GM12865 (cell line): ENCODE measurements at regions not wholly inside any gene's neighbourhood (a gene's known extent, or its start where the extent isn't known, plus 50 kb on each side); places are given as distances from the start of the nearest gene placed in this dataset.

Source experiments
- DNase-seq: peaks from one replicate; pipeline ENCODE4 v3.0.0; 2010; ENCODE audit warnings: low read depth
- H3K4me3 ChIP-seq: 2 replicates; pipeline ENCODE4 v1.5.1; 2011; ENCODE audit warnings: mild to moderate bottlenecking, low read depth, low read length, control low read depth
- TF ChIP-seq, protein P1 (sequence below): IDR thresholded peaks from 2 replicates; pipeline ENCODE4 v1.5.1; 2011; ENCODE audit warnings: low read length, control low read depth, low read depth, inconsistent platforms; ENCODE audit not compliant: insufficient read depth; ENCODE audit errors: missing control alignments

DNA sequence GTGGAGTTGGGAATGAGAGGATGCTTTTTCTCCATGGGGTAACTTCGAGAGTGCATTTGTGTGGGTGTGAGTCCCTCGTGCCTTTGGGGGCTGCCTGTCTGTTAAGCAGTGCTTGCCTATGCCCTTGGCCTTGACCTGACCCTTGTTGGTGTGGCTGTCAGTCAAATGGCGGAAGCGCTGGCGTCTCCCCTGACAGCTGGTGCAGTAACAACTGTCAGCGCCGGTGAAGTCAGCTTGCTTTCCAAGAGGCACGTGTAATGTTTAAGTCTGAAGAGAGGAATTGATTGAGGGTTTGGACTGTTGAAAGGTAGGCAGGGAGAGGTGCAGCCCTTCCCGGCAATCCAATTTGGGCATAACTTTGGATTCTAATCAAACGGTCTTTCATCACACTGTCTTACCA is 211.3 kb downstream of the AACS start:
- H3K4me3 ChIP-seq = no peak overlapping the region
- TF ChIP-seq, protein P1, sequence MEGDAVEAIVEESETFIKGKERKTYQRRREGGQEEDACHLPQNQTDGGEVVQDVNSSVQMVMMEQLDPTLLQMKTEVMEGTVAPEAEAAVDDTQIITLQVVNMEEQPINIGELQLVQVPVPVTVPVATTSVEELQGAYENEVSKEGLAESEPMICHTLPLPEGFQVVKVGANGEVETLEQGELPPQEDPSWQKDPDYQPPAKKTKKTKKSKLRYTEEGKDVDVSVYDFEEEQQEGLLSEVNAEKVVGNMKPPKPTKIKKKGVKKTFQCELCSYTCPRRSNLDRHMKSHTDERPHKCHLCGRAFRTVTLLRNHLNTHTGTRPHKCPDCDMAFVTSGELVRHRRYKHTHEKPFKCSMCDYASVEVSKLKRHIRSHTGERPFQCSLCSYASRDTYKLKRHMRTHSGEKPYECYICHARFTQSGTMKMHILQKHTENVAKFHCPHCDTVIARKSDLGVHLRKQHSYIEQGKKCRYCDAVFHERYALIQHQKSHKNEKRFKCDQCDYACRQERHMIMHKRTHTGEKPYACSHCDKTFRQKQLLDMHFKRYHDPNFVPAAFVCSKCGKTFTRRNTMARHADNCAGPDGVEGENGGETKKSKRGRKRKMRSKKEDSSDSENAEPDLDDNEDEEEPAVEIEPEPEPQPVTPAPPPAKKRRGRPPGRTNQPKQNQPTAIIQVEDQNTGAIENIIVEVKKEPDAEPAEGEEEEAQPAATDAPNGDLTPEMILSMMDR = no peak
- no peak for DNase-seq

DNA sequence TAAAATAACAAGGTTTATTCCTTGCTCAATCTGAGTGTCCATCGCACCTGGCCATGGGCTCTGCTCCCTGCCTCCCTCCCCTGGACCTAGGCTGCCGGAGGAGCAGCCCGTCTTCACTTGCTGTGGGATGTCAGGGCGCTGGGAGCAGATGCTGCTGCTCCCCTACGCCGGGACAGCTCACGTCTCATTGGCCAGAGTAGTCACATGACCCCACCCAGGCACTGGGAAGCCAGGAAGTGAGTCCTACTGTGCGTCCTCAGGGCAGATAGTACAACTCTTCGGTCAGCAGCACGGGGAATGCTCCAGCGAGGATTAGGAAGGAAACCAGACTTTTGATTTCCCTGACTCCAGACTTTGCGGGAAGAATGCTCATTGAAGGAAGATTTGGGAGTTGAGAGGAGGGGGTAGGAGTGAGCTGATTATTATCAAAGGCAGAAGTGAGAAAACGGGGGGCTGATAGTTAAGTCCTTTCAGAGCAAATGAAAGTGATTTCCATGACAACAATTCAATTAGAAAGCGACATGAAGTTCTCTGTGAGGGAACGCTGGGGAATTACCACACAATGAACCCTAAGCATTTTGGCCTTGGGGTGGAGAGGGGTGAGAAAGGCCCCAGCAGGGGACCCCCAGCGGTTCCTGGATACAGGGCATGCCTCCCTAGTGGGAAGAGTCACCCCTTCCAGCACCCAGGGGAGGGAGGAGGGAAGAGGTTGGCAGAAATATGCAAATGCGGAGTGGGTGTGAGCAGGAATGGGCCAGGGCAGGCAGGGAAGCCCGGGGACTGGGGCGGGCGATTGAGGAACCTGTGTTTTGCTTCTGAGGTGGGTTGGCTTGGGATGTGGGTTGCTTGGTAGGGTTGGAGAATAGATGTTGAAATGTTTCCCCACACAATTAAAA is 215.5 kb downstream of the AACS start:
- peak; percentile 5 for DNase-seq
- no peak overlapping the region for H3K4me3 ChIP-seq
- TF ChIP-seq, protein P1 = no peak

DNA sequence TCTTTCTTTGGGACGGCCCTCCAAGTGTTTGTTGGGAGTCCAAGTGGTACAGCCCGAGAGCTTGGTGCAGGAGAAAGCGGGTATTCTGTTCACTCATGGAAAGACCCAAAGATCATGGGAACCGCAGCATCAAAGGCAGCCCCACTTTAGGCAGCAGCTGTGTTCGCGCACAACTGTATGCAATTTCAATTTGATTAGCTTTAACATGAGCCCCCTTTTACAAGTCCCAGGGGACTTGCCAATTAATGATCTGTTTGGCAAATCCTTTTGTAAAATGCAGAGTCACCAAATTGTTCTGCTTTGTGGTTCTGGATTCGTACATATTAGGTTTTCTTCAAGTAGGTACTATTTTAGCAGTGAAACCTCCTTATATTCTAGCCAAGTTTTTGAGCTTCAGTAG is 217.7 kb downstream of the AACS start:
- TF ChIP-seq, protein P1 = no peak
- H3K4me3 ChIP-seq = no peak overlapping the region
- DNase-seq = no peak

DNA sequence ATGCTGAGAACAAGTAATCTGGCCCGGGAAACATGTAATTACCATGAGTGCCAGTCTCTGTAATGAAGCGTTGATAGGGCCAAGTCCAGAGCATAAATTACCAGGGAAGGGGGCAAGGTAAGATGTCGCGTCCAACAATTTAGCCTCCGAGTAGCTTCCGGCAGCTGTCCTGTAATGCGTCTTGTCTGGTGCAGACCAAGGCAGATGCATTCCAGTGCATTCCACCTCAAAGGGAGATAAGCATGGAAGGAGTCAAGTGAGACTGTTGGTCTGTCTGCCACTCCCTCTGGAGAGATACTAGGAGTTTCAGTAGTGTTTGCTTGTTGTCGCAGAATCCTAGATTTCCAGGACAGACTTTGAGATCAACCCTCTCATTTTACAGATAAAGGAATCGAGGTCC is 218.3 kb downstream of the AACS start:
- TF ChIP-seq, protein P1 = no peak
- no peak overlapping the region for H3K4me3 ChIP-seq
- no peak for DNase-seq

DNA sequence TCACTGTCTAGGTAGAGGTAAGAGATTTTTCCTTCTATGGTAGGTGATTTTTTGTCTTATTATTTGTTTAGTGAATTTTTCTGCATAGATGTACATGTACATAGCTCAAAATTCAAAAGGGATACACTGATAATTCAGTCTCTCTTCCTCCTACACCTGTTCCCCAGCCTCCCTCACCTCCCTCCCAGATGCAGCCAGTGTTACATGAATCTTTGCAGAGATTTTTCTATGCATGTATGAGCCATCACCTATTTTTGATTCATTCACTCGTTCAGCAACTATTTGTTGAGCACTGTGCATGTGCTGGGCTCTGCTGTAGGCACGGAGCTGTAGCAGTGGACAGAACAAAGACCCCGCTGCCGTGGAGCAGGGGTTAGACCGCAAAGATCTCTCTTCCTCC is 218.9 kb downstream of the AACS start:
- H3K4me3 ChIP-seq = no peak overlapping the region
- TF ChIP-seq, protein P1 = no peak
- no peak for DNase-seq

DNA sequence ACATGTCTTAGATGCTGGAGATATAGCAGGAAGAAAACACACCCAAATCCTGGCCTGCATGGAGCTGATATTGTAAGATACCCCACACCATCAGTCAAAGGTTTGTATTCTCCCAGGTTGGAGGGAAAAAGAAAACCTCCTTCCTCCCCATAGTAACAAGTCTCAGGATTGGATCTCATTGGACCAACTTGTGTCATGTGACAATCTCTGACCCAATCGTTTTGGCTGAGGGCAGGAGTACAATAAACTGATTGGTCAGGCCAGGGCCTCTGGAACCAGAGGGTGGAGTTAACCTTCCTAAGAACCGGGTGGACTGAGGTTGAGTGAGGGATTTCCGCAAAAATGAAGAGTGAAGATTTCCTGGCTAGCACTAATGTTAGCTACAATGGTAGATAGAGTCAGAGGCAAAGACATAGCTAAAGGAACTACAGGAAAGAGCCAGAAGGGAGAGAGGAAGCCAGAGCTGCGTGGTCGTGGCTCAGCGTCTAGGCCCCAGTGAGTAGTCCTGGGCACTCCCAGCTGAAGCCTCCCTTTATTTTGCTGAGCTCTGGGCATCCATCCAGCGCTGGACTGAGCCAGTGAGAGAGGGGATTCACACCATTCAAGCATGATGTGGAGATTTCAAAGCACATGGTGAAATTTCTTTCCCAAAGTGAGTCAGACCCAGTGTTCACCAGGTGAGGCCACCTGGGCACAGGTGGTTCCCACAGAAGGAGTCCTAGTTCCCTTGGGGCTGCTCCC is 219.9 kb downstream of the AACS start:
- no peak overlapping the region for H3K4me3 ChIP-seq
- TF ChIP-seq, protein P1 = no peak
- DNase-seq = peak; percentile 21
